ENCODE measurements at regions not wholly inside any gene's neighbourhood (a gene's known extent, or its start where the extent isn't known, plus 50 kb on each side); places are given as distances from the start of the nearest gene placed in this dataset.
"Not testable (repeated sequence)": the region's sequence is repeated elsewhere in the genome, so short reads cannot be mapped to it uniquely, and the experiment has no call there.

DNA sequence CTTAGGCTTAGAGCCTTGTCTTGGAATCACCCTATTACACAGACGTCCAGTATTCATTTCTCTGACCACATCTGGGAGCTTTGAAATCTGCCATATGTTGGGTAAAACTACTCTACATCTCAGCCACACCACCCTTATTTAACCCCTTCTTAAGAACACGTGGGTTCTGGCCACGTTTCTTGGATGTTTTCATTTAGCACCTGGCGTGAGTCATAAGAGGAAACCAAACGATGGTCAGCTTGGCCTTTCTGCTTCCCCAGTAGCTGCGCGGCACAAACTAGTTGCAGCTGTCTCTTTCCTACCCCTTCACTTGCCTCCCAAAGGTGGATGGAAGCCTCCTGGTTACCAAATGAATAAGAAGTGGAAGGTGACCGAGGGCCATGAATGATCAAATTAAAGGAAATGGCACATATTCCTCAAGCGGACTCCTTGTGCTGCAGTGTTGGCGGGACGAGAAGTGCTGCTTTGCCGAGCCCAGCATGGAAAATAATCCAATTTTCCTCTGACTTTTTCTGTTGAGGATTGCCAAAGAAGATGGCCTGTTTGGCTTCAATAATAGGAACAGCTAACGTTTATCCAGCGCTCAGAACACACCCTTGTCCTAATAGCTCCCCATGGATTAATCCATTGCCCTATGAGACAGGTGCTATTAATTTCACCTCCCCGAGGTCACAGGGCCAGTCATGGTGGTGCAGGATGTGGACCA, 154.1 kb downstream of the ZNF664 start:
- DNase-seq (ENCODE audit: extremely low read depth in 1 of 2, low read depth in 1 of 2) = no peak

DNA sequence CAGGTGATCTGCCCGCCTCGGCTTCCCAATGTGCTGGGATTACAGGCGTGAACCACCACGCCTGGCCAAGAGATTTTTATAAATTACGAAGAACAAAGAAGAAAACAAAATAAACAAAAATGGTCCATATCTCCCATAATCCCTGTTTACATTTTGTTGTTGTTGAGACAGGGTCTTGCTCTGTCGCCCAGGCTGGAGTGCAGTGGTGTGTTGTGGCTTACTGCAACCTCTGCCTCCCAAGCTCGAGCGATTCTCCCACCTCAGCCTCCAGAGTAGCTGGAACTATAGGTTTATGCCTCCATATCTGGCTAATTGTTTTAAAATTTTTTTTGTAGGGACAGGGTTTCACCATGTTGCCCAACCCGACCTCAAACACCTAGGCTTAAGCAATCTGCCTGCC, 156.1 kb downstream of the ZNF664 start:
- no peak for DNase-seq (ENCODE audit: extremely low read depth in 1 of 2, low read depth in 1 of 2)

DNA sequence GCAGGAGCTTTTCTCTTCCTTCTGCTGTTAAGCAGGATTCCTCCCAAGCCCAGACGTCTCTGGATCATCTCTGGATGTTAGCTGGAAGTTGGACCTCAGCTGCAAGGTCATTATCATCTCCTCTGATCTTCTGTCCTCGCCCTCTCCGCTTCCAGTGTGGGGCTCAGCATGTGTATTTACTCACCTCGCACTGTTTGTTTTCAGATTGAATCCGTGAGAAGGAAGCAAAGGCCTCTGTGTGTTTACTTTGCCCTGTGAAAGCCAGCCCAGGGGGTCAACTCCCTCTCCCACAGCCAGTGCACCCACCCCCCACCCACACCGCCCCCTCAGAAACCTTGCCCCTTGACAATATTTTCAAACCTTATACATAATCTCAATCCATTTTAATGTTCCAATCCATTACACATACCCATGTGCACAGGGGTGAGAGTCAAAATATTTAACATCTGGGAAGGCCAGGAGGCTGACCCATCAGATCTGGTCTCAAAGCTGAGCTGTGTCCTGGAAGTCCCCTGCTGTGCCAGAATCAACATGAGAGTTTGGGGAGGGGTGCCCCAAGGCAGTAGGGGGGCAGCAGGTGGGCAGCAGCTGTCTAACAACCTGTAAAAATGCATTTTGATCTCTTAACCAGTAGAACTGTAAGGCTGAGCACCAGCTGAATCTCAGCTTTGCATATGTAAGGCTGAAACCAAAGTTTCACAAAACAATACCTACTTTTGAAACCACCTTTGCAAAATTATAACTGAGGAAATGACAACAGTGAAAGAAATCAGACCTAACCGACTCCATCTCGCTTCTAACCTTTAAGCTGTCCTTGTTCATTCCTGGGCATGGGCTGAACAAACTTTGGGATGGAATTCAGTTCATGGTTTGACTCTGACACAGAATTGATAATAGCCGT, 157.9 kb downstream of the ZNF664 start:
- DNase-seq (ENCODE audit: extremely low read depth in 1 of 2, low read depth in 1 of 2) = no peak

DNA sequence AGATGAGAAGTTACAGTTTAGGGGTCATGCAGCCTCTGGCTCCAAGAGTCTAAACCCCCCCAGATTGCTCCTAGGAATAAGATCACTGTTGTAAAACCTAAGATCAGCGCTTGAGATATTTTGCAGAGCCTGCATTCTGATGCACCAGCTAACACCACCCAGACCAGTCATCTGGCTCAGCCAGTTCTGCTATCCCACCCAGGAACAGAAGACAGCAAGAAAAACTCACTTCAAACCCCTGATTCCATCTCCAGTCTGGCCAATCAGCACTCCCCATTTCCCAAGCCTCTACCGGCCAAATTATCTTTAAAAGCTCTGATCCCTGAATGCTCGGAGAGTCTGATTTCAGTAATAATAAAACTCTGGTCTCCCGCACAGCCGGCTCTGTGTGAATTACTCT, 158.6 kb downstream of the ZNF664 start:
- DNase-seq (ENCODE audit: extremely low read depth in 1 of 2, low read depth in 1 of 2) = no peak

DNA sequence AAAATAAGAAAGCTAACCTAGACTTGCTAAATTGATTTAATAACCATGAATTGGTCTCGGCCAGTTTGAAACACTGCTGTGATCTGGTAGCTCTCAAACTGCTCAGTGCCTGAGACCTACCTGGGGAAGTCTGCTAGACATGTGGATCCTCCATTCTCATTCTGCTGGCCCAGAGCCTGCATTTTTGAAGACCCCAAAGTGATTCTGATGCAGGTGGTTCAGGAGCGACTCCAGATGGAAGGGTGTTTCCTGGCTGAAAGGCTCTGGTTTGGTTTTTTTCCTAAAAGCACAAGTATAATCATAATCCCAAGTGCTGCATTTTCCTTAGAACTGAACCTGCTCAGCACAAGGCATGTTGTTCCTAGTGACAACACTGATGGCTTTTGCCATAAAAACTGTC, 159.5 kb downstream of the ZNF664 start:
- DNase-seq (ENCODE audit: extremely low read depth in 1 of 2, low read depth in 1 of 2) = no peak

DNA sequence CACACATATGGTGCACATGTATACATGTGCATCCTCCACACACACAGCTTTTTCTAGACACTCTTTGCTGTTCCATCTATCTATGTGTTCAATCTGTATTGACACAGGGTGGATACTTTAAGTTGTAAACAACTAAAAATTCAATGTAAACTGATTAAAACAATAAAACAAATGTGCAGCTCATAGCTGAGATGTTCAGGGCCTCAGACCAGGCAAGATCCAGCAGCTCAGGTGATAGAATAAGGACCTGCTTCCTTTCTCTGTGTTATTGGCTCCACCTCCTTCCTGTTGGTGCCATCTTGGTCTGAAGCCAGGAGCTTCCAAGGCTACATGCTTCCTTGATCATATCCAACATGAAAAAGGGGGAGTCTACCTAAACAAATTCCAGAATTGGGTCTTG, 158.1 kb upstream of the RFLNA start:
- no peak for DNase-seq (ENCODE audit: extremely low read depth in 1 of 2, low read depth in 1 of 2)

DNA sequence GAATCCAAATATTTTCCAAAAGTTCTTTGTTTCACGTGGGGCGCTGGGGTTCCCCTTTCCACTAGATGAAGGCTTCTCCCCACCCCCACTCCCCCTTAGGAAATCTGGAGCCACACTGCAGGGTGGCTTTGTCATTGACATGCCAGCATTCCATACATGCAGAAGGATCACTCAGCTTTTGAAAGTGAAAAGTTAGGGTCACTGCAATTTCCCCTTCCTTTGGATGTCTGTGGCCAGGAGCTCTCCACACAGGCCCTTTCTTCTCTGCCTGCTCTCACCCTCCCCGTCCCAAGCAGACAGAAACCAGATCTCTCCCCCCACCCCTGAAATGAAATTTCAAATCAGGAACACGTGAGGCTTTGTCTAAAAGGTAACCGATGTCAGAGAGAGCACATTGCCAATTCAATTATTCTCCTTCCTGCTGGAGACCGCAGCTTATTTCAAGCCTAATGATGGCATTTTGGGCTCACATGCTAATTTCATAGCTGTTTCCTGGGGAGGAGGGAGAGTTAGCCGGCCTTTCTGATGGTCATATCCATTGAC, 153.9 kb upstream of the RFLNA start:
- DNase-seq (ENCODE audit: extremely low read depth in 1 of 2, low read depth in 1 of 2) = no peak

DNA sequence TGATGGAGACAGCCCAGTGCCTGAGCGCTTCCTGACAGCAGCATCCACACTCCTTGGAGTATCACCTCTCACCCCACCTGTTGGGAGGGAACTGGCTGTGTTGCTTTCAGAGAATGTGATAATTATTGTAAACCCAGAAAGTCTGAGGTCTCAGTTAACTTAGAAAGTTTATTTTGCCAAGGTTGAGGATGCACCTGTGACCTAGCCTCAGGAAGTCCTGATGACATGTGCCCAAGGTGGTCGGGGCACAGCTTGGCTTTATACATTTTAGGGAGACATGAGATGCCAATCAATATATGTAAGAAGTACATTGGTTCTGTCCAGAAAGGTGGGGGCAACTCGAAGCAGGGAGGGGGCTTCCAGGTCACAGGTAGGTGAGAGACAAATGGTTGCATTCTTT, 153.3 kb upstream of the RFLNA start:
- not testable (repeated sequence) for DNase-seq (ENCODE audit: extremely low read depth in 1 of 2, low read depth in 1 of 2)

DNA sequence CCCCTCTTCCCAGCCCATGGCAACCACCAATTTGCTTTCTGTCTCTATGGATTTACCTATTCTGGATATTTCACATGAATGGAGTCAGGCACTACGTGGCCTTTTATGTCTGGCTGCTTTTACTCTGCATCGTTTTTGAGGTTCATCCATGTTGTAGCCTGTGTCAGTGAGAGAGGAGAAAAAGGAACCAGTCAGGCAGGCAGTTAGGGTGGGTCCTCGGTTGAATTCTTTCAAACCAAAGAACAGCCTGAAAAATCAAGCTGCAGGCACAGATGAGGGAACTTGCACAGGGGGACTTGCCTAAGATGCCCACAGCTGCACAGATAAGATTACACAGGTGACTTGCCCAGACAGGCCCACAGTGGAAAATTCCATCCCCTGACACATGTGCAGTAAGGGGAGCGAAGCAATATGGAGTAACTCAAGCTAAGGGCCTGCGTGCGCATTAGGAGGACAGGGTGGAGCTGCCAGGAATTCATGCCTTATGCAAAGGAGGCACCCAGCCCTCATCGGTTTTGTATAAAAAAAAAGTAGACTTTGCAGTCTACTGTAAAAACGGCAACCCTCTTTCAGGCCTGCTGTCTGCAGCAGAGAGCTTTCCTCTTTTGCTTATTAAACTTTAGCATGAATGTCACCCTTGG, 152.4 kb upstream of the RFLNA start:
- DNase-seq (ENCODE audit: extremely low read depth in 1 of 2, low read depth in 1 of 2) = no peak

DNA sequence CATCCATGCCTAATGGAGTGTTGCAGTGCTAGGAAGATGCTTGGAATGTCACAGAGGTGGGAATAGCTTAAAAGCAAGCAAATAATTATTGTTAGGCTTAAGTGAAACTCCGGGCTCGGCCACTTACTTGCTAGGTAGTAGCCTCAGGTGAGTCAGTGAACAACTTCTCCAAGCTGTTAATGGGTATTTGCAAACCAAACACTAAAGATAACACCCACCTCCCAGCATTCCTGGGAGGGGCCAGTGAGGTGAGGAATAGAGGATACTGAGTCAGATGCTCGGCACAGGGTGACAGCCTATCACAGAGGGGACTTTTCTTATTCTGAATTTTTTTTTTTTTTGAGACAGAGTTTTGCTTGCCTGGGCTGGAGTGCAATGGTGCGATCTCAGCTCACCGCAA, 151.2 kb upstream of the RFLNA start:
- no peak for DNase-seq (ENCODE audit: extremely low read depth in 1 of 2, low read depth in 1 of 2)

DNA sequence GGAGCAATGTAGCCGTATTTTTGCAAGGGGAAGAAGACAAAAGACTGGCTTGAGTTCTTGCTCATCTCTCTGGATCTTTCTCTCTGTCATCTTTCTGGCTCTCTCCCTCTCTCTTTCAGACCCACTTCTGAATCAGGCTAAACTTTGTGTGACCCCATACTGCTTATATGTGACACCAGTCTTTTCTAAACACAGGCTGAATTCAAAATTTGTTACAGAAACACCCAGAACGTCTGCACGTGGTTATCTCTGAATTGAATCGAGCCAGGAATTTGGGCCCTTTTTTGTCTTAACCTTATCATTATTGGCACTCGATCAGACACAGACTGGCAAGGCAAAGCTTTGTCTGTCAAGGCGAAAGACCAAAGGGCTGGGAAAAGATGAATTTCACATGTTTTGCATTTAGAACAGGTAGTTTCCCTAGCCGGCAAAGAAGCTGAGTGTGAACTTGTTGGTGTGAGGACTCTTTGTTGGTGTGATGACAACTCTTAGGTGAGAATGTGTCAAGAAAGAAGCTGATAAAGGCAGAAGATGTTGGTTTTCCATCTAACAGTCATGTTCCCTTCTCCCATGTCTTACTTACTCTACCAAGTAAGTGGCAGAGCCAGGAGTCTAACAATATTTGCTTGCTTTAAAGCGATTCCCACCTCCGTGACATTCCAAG, 150.2 kb upstream of the RFLNA start:
- DNase-seq (ENCODE audit: extremely low read depth in 1 of 2, low read depth in 1 of 2) = no peak

DNA sequence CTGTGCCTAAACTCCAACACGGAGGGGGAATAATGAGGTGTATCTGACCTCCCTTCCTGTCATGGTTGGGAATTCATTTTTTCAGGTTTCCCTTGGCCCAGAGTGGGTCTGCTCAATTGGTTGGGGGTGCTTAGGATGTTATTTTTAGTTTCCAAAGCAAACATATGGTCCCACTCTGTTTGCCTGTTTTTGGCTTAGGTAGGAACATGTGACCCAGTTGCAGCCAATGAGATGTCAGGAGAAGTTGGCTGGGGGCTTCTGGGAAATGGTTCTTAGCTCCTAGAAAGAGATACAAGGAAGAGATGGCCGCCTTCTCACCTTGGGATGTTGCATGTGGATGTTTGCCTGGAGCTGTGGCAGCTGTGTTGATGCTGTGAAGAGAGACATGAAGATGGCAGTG, 147.9 kb upstream of the RFLNA start:
- DNase-seq (ENCODE audit: extremely low read depth in 1 of 2, low read depth in 1 of 2) = no peak

DNA sequence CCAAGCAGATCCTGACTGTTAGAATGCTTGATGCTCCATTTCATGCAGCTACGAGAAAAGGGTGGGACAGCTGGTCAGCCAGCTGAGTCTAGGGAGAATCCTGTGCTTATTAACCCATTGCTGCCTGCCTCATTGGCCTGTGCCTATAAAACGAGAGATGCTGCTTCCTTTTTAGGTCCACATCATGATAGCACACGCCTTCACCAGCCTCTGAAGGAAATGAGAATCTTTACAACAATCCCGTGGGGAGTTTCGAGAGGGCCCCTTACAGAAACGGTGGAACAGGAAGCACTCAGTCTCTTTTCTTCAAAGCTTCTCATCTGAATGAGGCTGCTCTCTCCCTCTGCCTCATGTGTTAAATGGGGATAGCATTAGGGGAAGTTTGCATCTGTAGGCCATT, 147.3 kb upstream of the RFLNA start:
- no peak for DNase-seq (ENCODE audit: extremely low read depth in 1 of 2, low read depth in 1 of 2)

DNA sequence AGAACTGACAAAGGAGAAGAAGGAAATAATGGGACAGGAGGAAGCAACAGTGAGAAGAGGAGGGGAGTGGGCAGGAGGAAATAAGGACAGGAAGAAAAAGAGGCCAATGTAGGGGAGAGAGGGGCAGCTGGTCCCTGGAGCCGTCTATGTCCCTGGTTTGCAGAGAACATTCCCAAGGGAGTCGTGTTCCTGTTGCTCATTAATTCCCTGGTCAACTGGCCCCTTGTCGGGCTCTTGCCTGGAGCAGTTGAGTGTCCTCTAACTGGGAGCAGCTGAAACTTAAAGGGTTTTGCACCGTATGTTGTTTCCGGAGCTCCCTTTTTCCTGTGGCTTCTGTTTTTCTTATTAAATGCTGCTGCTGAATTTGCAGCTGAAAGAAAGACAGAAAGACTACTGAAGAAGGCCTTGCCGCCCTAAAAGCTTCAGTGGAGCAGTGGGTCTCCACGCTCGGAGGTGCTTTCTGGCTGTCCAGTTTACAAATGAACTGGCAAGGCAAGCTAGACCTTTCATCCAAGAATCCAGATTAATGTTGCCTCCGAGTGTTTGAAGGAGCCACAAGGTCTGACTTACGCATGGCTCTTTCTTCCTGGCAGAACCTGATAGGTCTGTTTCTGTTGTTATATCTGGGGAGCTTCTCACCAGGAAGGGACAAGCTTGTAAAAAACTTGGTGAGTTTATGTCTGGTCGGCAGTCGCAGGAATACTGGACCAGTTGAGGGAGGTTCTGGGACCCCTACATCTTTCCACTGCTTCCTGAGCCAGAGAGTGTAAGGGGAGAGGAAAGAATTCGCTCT, 146.2 kb upstream of the RFLNA start:
- no peak for DNase-seq (ENCODE audit: extremely low read depth in 1 of 2, low read depth in 1 of 2)

DNA sequence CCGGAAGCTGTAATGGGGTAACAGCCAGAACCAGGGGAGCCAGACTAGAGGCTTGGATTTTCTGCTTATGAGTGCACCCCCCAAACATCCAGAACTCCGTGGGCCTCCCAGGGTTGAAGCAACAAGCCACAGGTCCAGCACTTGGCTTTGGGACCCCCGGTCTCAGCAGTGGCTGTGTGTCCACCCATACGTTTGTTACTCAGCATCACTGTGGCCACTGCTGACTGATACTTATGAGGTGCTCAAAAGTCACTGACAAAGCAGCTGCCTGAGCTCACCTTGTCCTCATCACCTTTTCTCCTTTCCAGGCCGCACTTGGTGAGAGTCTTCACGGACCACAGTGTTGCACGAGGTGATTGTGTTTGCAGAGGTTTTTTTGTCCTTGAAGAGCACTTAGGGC, 145.6 kb upstream of the RFLNA start:
- no peak for DNase-seq (ENCODE audit: extremely low read depth in 1 of 2, low read depth in 1 of 2)

DNA sequence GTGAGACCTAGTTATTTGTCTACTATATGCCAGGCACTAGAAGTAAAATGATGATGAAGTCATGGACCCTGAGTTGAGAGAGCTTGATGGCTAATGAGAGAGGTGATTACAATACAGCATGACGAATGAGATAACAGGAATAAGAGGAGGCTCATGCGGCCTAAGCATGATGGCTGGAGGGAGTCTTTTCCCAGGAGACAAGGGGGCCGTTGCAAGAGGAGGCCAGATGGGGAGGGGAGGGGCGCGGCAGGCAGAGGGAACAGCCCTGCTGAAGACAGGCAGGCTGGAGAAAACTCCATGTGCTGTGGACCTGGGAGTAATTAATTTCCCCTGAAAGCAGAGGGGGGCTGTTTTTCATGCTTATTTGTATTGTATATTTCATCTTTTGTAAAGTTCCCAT, 144.7 kb upstream of the RFLNA start:
- no peak for DNase-seq (ENCODE audit: extremely low read depth in 1 of 2, low read depth in 1 of 2)

DNA sequence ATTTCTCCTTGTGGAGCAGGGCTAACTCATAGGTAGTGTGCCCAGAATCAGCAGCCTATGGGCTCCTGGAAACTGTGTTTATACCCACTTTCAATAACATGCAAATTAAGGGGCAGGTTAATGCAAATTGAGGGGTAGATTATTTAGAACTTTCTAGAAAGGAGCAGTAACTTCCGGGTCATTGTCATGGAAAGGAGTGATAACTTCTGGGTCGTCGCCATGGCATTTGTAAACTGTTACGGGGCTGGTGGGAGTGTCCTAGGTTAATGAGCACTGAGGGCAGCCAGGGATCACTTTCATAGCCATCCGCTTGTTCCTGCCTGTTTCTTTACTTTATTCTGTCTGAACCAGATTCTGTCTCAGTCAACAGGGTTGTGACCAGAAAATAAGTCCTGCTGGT, 143.3 kb upstream of the RFLNA start:
- no peak for DNase-seq (ENCODE audit: extremely low read depth in 1 of 2, low read depth in 1 of 2)

DNA sequence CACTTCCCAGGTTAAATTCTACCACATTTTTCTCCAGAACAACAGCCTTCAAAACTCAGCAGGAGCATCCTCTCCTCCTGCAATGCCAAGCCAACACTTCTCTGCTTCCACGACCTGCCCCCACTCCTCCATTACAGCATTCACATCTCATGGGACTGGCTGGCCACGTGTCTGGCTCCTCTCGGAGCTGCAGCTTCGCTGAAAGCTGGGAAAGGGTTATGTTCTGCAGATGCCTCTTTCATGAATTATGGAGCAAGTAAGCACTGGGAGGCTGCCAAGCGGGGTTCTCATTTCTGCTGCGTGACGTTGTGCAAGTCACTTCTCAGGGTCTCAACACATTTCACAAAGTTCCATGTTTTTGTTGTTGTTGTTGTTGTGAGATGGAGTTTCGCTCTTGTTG, 142.2 kb upstream of the RFLNA start:
- DNase-seq (ENCODE audit: extremely low read depth in 1 of 2, low read depth in 1 of 2) = no peak

DNA sequence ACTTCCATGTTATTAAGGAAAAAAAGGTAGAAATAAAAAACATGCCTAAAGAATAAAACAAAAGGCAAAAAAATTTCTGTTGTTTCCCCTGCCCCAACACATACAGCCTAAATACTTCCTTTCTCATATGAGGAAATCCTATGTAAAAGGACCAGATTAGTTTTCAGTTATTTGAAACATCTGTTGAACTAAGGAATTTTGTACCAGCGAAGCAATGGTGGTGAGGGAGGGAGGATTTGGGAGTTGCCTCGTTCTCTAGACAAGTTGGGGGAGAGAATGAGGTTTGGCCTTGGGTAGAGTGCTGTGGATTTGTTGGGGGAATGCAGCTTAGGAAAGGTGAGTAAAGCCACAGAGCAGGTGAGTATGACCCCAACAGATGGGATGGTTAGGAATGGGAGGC, 141.5 kb upstream of the RFLNA start:
- no peak for DNase-seq (ENCODE audit: extremely low read depth in 1 of 2, low read depth in 1 of 2)

DNA sequence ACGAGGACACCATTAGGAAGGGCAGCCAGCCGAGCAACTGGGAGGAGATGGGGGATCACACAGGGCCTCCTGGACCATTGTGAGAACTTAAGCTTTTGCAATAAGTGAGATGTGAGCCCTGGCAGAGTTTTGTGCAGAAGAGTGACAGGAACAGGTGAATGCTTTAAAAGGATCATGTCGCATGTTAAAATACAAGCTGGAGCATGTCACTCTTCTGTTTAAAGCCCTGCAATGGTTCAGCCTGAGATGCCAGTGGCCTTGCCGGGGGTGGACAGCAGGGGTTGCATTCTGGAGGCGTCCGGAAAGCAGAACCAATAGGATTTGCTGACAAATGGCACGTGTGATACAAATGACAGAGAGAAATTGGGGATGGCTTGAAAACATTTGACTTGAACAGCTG, 137.5 kb upstream of the RFLNA start:
- no peak for DNase-seq (ENCODE audit: extremely low read depth in 1 of 2, low read depth in 1 of 2)
